ENCODE measurements at regions not wholly inside any gene's neighbourhood (a gene's known extent, or its start where the extent isn't known, plus 50 kb on each side); places are given as distances from the start of the nearest gene placed in this dataset.

DNA sequence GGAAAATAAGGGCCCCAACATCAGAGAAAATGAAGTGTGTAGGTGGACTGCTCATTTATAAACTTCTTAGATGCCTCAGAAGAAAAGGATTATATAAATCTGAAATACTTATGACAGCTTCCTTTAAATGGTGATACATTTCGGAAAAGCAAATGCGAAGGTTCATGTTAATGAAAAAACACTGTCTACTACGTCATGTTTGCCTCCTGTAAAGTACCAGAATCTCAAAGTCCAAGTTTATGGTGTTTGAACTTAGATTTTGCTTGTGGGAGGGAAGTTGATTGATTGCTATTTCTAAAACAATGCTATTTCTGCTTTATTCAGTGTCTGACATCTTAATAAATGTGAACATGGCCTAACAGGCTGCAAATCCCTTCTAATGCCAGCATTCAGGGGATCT is 514.6 kb downstream of the ZNF608 start:
- TF ChIP-seq, protein P1, sequence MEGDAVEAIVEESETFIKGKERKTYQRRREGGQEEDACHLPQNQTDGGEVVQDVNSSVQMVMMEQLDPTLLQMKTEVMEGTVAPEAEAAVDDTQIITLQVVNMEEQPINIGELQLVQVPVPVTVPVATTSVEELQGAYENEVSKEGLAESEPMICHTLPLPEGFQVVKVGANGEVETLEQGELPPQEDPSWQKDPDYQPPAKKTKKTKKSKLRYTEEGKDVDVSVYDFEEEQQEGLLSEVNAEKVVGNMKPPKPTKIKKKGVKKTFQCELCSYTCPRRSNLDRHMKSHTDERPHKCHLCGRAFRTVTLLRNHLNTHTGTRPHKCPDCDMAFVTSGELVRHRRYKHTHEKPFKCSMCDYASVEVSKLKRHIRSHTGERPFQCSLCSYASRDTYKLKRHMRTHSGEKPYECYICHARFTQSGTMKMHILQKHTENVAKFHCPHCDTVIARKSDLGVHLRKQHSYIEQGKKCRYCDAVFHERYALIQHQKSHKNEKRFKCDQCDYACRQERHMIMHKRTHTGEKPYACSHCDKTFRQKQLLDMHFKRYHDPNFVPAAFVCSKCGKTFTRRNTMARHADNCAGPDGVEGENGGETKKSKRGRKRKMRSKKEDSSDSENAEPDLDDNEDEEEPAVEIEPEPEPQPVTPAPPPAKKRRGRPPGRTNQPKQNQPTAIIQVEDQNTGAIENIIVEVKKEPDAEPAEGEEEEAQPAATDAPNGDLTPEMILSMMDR (conservative IDR thresholded peaks at IDR 0.05 in 1 of 2, IDR thresholded peaks at IDR 0.05 in 1 of 2; ENCODE audit: low read depth in 1 of 2, low read length in 2 of 2), result no peak
- no peak for TF ChIP-seq EZH2 (IDR thresholded peaks at IDR 0.05; ENCODE audit: low read length, missing control alignments)

Measured in fibroblast of lung (primary cell).